ENCODE measurements at regions not wholly inside any gene's neighbourhood (a gene's known extent, or its start where the extent isn't known, plus 50 kb on each side); places are given as distances from the start of the nearest gene placed in this dataset.

DNA sequence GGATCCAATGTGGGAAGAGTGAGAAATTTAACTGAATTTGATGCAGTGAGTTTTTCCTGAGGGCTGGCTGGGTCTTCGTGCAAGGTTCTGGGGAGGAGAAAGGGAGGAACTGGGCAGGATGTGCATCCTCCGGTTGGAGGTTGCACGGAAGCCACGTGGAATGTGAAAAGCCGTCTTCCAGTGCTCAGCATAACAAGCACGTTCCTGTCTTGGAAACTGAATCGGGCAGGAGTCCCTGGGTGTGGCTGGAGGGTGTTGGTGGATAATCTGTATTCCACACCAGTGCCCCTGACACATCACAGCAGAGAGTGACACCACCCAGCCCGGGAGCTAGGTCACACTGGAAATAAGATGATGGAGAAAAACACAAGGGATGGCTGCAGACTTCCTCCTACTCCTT, 154.3 kb downstream of the C5orf15 start:
- TF ChIP-seq CREB5 (CRISPR knock-in tag; IDR thresholded peaks at IDR 0.05; ENCODE audit: low read depth) = no peak
- no peak for TF ChIP-seq ZC3H10 (CRISPR knock-in tag; IDR thresholded peaks at IDR 0.05)
- TF ChIP-seq ZFP30 (CRISPR knock-in tag; IDR thresholded peaks at IDR 0.05) = no peak
